ENCODE measurements at regions not wholly inside any gene's neighbourhood (a gene's known extent, or its start where the extent isn't known, plus 50 kb on each side); places are given as distances from the start of the nearest gene placed in this dataset.

GRCh38 chr2:7169593-7169992 lies 252.4 kb downstream of the RNF144A start:
- TF ChIP-seq EZH2 (IDR thresholded peaks at IDR 0.05; ENCODE audit: insufficient read depth, poor library complexity, severe bottlenecking) (no peak), EZH2phosphoT487 (IDR thresholded peaks at IDR 0.05; ENCODE audit: insufficient read depth, low read depth) (no peak)

Data from GM23248 (cell line).